OCI-LY3 (cell line): ENCODE measurements at regions not wholly inside any gene's neighbourhood (a gene's known extent, or its start where the extent isn't known, plus 50 kb on each side); places are given as distances from the start of the nearest gene placed in this dataset.
"Not testable (repeated sequence)": the region's sequence is repeated elsewhere in the genome, so short reads cannot be mapped to it uniquely, and the experiment has no call there.

Source experiments
- H2AFZ ChIP-seq: fragments of 200-600, 300-600 bp; shearing (Covaris generic); 2 replicates; pipeline ENCODE4 v1.6.0; 2014; ENCODE audit warnings: antibody characterized with exemption, low read depth, low read length
- H3K27ac ChIP-seq: fragments of 200-600, 300-600 bp; sonication (generic); 2 replicates; pipeline ENCODE4 v1.5.1; 2014; ENCODE audit warnings: mild to moderate bottlenecking, low read length, moderate library complexity, mixed read lengths
- H3K27me3 ChIP-seq: fragments of 200-600, 300-600 bp; sonication (generic); 2 replicates; pipeline ENCODE4 v1.6.1; 2014; ENCODE audit warnings: low read depth, low read length, mixed read lengths
- H3K36me3 ChIP-seq: fragments of 200-600, 300-600 bp; sonication (generic); replicated peaks from 2 replicates; pipeline ENCODE3; 2014; ENCODE audit warnings: low read depth, low read length, mixed read lengths
- H3K4me1 ChIP-seq: fragments of 300-600, 200-600 bp; sonication (generic); 2 replicates; pipeline ENCODE4 v1.6.1; 2014; ENCODE audit warnings: low read length, mixed read lengths
- H3K4me2 ChIP-seq: fragments of 200-600, 300-600 bp; sonication (generic); 2 replicates; pipeline ENCODE4 v1.6.1; 2014; ENCODE audit warnings: low read length, mixed read lengths
- H3K4me3 ChIP-seq: fragments of 300-600, 200-600 bp; sonication (generic); 2 replicates; pipeline ENCODE4 v1.5.1; 2014; ENCODE audit warnings: antibody characterized with exemption, mild to moderate bottlenecking, low read length, moderate library complexity
- H3K79me2 ChIP-seq: fragments of 300-600, 200-600 bp; shearing (Covaris generic); 2 replicates; pipeline ENCODE4 v1.6.1; 2014; ENCODE audit warnings: mild to moderate bottlenecking, low read length, mixed read lengths
- H3K9ac ChIP-seq: fragments of 300-600, 200-600 bp; shearing (Covaris generic); 2 replicates; pipeline ENCODE4 v1.6.0; 2014; ENCODE audit warnings: mild to moderate bottlenecking, low read length, moderate library complexity
- H3K9me3 ChIP-seq: fragments of 200-600, 300-600 bp; shearing (Covaris generic); 2 replicates; pipeline ENCODE4 v1.6.1; 2014; ENCODE audit warnings: low read length, mixed read lengths; ENCODE audit not compliant: insufficient read depth
- H4K20me1 ChIP-seq: fragments of 200-600, 300-600 bp; sonication (generic); 2 replicates; pipeline ENCODE4 v1.6.1; 2016; ENCODE audit warnings: low read length, mixed read lengths; ENCODE audit not compliant: insufficient read depth
- CTCF ChIP-seq: fragments of 200-600, 300-600 bp; sonication (generic); IDR thresholded peaks from 2 replicates; pipeline ENCODE4 v1.5.1; 2014; ENCODE audit warnings: antibody characterized with exemption, low read length, low read depth
- EZH2phosphoT487 ChIP-seq: fragments of 200-600 bp; shearing (Covaris generic); IDR thresholded peaks from 2 replicates; pipeline ENCODE4 v1.6.1; 2018; ENCODE audit warnings: antibody characterized with exemption, mixed run types, low read depth

DNA sequence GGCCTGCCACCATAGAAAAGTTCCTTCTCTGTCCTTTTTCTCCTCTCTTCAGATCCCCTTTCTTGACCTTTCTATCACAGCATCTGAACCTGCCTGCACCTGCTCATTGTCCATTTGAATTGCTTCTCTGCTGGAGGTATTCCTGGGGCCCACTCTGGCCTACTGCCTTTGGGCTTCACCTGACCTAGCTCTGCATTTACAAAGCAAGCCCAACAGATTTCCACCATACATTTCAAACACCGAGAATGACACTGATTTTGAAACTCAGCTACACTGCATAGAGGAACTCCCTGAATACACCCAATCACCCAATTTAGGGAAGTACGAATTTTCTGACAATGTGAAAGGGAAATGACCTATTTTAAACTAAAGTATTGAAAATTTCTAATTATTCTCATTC lies 284.5 kb upstream of the USP25 start:
- no peak for TF ChIP-seq CTCF
- TF ChIP-seq EZH2phosphoT487 = no peak
- Histone ChIP-seq H3K9me3 (peaks cover 19% of the 10 kb centered on the region; the same call in 1 of the 2 replicates), H3K27me3 (peaks cover 3% of the 10 kb centered on the region; the same call in 1 of the 2 replicates), H3K27ac (peak overlapping the region; percentile 76), H3K9ac (no peak overlapping the region), H3K79me2 (no peaks in the 10 kb centered on the region), H4K20me1 (0 out of 2 replicates have a peak, but pooled peaks cover 3% of the 10 kb centered on the region), H3K4me1 (peaks cover 34% of the 10 kb centered on the region), H3K4me2 (peak overlapping the region; percentile 51), H3K36me3 (peaks cover 6% of the 10 kb centered on the region), H3K4me3 (no peak overlapping the region), H2AFZ (no peak overlapping the region)

GRCh38 chr21:15446223-15446622 lies 283.6 kb upstream of the USP25 start:
- Histone ChIP-seq H3K36me3 (peaks cover 6% of the 10 kb centered on the region), H2AFZ (no peak overlapping the region), H3K79me2 (no peaks in the 10 kb centered on the region), H3K4me3 (no peak overlapping the region), H3K27ac (no peak overlapping the region), H3K4me2 (peak overlapping the region; percentile 51), H4K20me1 (0 out of 2 replicates have a peak, but pooled peaks cover 3% of the 10 kb centered on the region), H3K27me3 (peaks cover 3% of the 10 kb centered on the region; the same call in 1 of the 2 replicates), H3K4me1 (peaks cover 29% of the 10 kb centered on the region), H3K9me3 (peaks cover 19% of the 10 kb centered on the region; the same call in 1 of the 2 replicates), H3K9ac (no peak overlapping the region)
- TF ChIP-seq EZH2phosphoT487 (no peak), CTCF (no peak)

DNA sequence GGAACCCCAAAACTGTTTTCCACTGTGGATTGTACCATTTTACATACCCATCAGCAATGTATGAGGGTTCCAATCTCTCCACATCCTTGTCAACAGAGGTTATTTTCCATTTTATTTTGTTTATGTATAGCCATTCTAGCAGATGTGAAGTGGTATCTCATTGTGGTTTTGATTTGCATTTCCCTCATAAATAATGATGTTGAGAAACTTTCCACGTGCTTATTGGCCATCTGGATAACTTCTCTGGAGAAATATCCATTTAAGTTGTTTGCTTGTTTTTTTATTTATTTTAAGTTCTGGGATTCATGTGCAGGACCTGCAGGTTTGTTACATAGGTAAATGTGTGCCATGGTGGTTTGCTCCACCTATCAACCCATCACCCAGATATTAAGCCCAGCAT lies 280.2 kb upstream of the USP25 start:
- no peak overlapping the region for H3K27ac ChIP-seq
- H3K4me1 ChIP-seq = peaks cover 20% of the 10 kb centered on the region
- H3K9me3 ChIP-seq = peaks cover 19% of the 10 kb centered on the region; the same call in 1 of the 2 replicates
- H3K36me3 ChIP-seq = peaks cover 6% of the 10 kb centered on the region
- no peak overlapping the region for H2AFZ ChIP-seq
- no peak overlapping the region for H3K4me2 ChIP-seq
- H3K4me3 ChIP-seq = no peak overlapping the region
- H4K20me1 ChIP-seq = 0 out of 2 replicates have a peak, but pooled peaks cover 3% of the 10 kb centered on the region
- no peak for TF ChIP-seq CTCF
- no peaks in the 10 kb centered on the region for H3K27me3 ChIP-seq
- no peak overlapping the region for H3K9ac ChIP-seq
- no peaks in the 10 kb centered on the region for H3K79me2 ChIP-seq

GRCh38 chr21:15453261-15453660 lies 276.5 kb upstream of the USP25 start:
- TF ChIP-seq CTCF = no peak
- no peak for TF ChIP-seq EZH2phosphoT487
- Histone ChIP-seq H3K9me3 (peaks cover 11% of the 10 kb centered on the region; the same call in 1 of the 2 replicates), H3K4me3 (no peak overlapping the region), H4K20me1 (no peaks in the 10 kb centered on the region), H3K36me3 (peaks cover 5% of the 10 kb centered on the region), H3K9ac (no peak overlapping the region), H3K27ac (no peak overlapping the region), H3K4me2 (no peak overlapping the region), H3K4me1 (no peaks in the 10 kb centered on the region), H2AFZ (no peak overlapping the region), H3K79me2 (no peaks in the 10 kb centered on the region), H3K27me3 (no peaks in the 10 kb centered on the region)

GRCh38 chr21:15453785-15454184 lies 276.0 kb upstream of the USP25 start:
- H3K79me2 ChIP-seq, H3K36me3 ChIP-seq, H3K4me2 ChIP-seq, H3K4me3 ChIP-seq, H2AFZ ChIP-seq, H3K27ac ChIP-seq, H3K9ac ChIP-seq, H4K20me1 ChIP-seq, H3K9me3 ChIP-seq, H3K27me3 ChIP-seq, H3K4me1 ChIP-seq: not testable (repeated sequence)

GRCh38 chr21:15454931-15455330 lies 274.9 kb upstream of the USP25 start:
- H3K4me1 ChIP-seq, H3K27ac ChIP-seq, H3K36me3 ChIP-seq, H2AFZ ChIP-seq, H3K9me3 ChIP-seq, H3K79me2 ChIP-seq, H4K20me1 ChIP-seq, H3K4me3 ChIP-seq, H3K9ac ChIP-seq, H3K27me3 ChIP-seq, H3K4me2 ChIP-seq: not testable (repeated sequence)
